HL-60 (cell line): ENCODE measurements at regions not wholly inside any gene's neighbourhood (a gene's known extent, or its start where the extent isn't known, plus 50 kb on each side); places are given as distances from the start of the nearest gene placed in this dataset.

Source experiments
- DNase-seq, 2 experiments: peaks; one replicate each; pipeline ENCODE4 v3.0.0-alpha.2; 2010 to 2020; ENCODE audit warnings: low read depth in 1 of 2, low spot score in 1 of 2
- H3K27ac ChIP-seq: fragments of 250-450 bp; sonication (Bioruptor Pico); replicated peaks from 2 replicates; pipeline ENCODE4 v1.5.1; 2020; ENCODE audit warnings: mild to moderate bottlenecking, moderate library complexity
- H3K27me3 ChIP-seq: fragments of 250-450 bp; sonication (Bioruptor Pico); 2 replicates; pipeline ENCODE4 v1.5.1; 2021; ENCODE audit warnings: mild to moderate bottlenecking, moderate library complexity; ENCODE audit not compliant: insufficient read depth, poor library complexity, severe bottlenecking
- H3K4me3 ChIP-seq: replicated peaks from 2 replicates; pipeline ENCODE4 v1.5.1; 2011; ENCODE audit warnings: mild to moderate bottlenecking, control low read depth, low read length; ENCODE audit not compliant: insufficient read depth
- CTCF ChIP-seq: IDR thresholded peaks from one replicate; pipeline ENCODE4 v1.5.1; 2011; ENCODE audit warnings: low read length, control low read depth, inconsistent platforms; ENCODE audit not compliant: insufficient read depth
- GABPA ChIP-seq: IDR thresholded peaks from 2 replicates; pipeline ENCODE4 v1.6.1; 2012; ENCODE audit warnings: low read depth
- POLR2AphosphoS5 ChIP-seq: IDR thresholded peaks from 2 replicates; pipeline ENCODE4 v1.6.1; 2012; ENCODE audit warnings: low read depth
- REST ChIP-seq: IDR thresholded peaks from 2 replicates; pipeline ENCODE4 v1.6.1; 2012; ENCODE audit warnings: low read depth; ENCODE audit not compliant: insufficient replicate concordance
- SPI1 ChIP-seq: IDR thresholded peaks from 2 replicates; pipeline ENCODE4 v1.6.1; 2012; ENCODE audit warnings: low read depth, mild to moderate bottlenecking, borderline replicate concordance

GRCh38 chr6:22827760-22828159, 258.4 kb downstream of the HDGFL1 start:
- no peak for DNase-seq
- H3K27ac ChIP-seq: no peak overlapping the region
- no peak for TF ChIP-seq GABPA
- TF ChIP-seq SPI1: no peak
- no peaks in the 10 kb centered on the region for H3K27me3 ChIP-seq
- no peak overlapping the region for H3K4me3 ChIP-seq

- H3K27ac ChIP-seq: no peak overlapping the region
- H3K4me3 ChIP-seq: no peak overlapping the region
- TF ChIP-seq GABPA: no peak
- TF ChIP-seq POLR2AphosphoS5: no peak
- TF ChIP-seq SPI1: no peak
- no peak for TF ChIP-seq CTCF
- TF ChIP-seq REST: no peak
- no peak for DNase-seq
- H3K27me3 ChIP-seq: no peaks in the 10 kb centered on the region
Measured at GRCh38 chr6:22828179-22829062, 259.1 kb downstream of the HDGFL1 start.

GRCh38 chr6:22829070-22829469, 259.7 kb downstream of the HDGFL1 start:
- H3K4me3 ChIP-seq: no peak overlapping the region
- no peaks in the 10 kb centered on the region for H3K27me3 ChIP-seq
- TF ChIP-seq SPI1 (no peak), GABPA (no peak), CTCF (no peak), REST (no peak), POLR2AphosphoS5 (no peak)

GRCh38 chr6:22830463-22830862, 261.1 kb downstream of the HDGFL1 start:
- Histone ChIP-seq H3K4me3 (no peak overlapping the region), H3K27ac (no peak overlapping the region), H3K27me3 (no peaks in the 10 kb centered on the region)
- no peak for DNase-seq
- no peak for TF ChIP-seq POLR2AphosphoS5
- TF ChIP-seq CTCF: no peak

More at GRCh38 chr6:22829070-22829469, 259.7 kb downstream of the HDGFL1 start:
- no peak for DNase-seq
- H3K27ac ChIP-seq: no peak overlapping the region
